Epithelial cell of proximal tubule (primary cell): ENCODE measurements at regions not wholly inside any gene's neighbourhood (a gene's known extent, or its start where the extent isn't known, plus 50 kb on each side); places are given as distances from the start of the nearest gene placed in this dataset.

ENCODE experiments used
- DNase-seq: peaks from one replicate; pipeline ENCODE4 v3.0.0-alpha.2; 2011; ENCODE audit warnings: low read depth
- H3K4me3 ChIP-seq: 2 replicates; pipeline ENCODE4 v1.5.1; 2011; ENCODE audit warnings: low read depth, mild to moderate bottlenecking, low read length
- TF ChIP-seq, protein P1 (sequence below): conservative IDR thresholded peaks from 2 replicates; pipeline ENCODE4 v1.5.1; 2012; ENCODE audit warnings: low read depth, mild to moderate bottlenecking, low read length

GRCh38 chr2:22912398-22912797, 472.6 kb upstream of the KLHL29 start:
- TF ChIP-seq, protein P1, sequence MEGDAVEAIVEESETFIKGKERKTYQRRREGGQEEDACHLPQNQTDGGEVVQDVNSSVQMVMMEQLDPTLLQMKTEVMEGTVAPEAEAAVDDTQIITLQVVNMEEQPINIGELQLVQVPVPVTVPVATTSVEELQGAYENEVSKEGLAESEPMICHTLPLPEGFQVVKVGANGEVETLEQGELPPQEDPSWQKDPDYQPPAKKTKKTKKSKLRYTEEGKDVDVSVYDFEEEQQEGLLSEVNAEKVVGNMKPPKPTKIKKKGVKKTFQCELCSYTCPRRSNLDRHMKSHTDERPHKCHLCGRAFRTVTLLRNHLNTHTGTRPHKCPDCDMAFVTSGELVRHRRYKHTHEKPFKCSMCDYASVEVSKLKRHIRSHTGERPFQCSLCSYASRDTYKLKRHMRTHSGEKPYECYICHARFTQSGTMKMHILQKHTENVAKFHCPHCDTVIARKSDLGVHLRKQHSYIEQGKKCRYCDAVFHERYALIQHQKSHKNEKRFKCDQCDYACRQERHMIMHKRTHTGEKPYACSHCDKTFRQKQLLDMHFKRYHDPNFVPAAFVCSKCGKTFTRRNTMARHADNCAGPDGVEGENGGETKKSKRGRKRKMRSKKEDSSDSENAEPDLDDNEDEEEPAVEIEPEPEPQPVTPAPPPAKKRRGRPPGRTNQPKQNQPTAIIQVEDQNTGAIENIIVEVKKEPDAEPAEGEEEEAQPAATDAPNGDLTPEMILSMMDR, result no peak
- no peak for DNase-seq
- no peak overlapping the region for H3K4me3 ChIP-seq

DNA sequence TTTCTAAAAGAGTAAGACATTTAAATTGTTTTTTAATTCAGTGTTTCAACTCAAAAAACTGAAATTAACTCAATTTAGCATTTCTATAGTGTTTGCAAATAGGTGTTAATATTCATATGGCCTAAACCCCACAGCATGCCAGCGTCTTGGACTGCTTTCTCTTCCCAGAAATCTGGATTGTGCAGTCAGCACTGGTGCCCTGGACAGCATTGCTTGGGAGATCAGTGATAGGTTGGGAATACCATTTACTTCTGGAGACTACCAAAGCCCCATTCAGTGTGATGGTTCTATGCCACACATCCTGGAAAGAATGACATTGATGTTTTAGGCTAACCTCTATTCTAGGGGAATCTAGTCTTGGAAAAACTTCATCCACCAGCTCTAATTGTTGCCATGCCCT, 455.0 kb upstream of the KLHL29 start:
- DNase-seq, result no peak
- TF ChIP-seq, protein P1, result no peak
- no peak overlapping the region for H3K4me3 ChIP-seq

GRCh38 chr2:22930781-22931180, 454.2 kb upstream of the KLHL29 start:
- TF ChIP-seq, protein P1, result no peak
- H3K4me3 ChIP-seq, result no peak overlapping the region
- DNase-seq, result no peak

DNA sequence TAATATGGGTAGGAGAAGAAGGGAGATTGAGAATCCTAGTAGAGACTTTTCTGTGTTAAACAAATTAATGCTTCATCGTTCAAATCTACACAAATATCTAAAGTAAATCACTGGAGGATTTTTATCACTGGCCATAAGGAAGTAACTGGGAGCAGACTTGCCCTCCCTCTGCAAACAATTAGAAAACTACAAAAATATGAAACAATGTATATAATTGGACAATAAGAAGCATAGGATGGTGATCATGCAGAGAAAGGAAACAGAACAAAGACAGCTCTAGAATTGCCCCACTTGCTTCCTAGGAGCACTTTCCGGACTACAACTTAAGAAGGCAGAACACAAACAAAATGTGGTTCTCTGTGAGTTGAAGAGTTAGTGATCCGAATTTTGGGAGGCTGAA, 452.7 kb upstream of the KLHL29 start:
- TF ChIP-seq, protein P1, result no peak
- DNase-seq, result no peak
- H3K4me3 ChIP-seq, result no peak overlapping the region

GRCh38 chr2:22934747-22935146, 450.2 kb upstream of the KLHL29 start:
- DNase-seq, result no peak
- no peak overlapping the region for H3K4me3 ChIP-seq

GRCh38 chr2:22942441-22942840, 442.5 kb upstream of the KLHL29 start:
- no peak for DNase-seq
- H3K4me3 ChIP-seq, result no peak overlapping the region
- TF ChIP-seq, protein P1, result no peak

More at GRCh38 chr2:22934747-22935146, 450.2 kb upstream of the KLHL29 start:
- TF ChIP-seq, protein P1, result no peak

DNA sequence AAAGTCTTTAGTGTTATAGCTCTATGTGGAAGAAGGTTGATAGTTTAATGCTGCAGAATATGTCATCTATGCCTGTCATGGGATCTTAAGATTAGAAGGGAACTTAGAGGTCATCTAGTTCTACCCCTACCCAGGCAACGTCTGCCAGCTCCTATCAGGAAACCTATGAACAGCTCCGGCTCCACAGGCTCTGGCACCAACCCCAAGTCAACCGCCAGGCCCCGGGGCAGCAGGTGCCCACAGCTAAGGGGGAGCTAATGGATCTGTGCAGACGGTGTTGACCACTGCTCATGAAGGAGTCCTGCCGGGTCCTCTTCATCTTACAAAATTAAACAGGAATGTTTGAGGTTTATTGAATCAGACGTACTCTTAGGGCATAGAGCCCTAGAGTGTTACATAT, 440.8 kb upstream of the KLHL29 start:
- DNase-seq, result no peak
- TF ChIP-seq, protein P1, result no peak
- no peak overlapping the region for H3K4me3 ChIP-seq
